ENCODE measurements at regions not wholly inside any gene's neighbourhood (a gene's known extent, or its start where the extent isn't known, plus 50 kb on each side); places are given as distances from the start of the nearest gene placed in this dataset.

- H3K4me3 ChIP-seq (replicated peaks in 1 of 3), result no peak overlapping the region
- intact Hi-C loops (cut with DNase I), result no loop called here
- no peak for DNase-seq
- no peaks in the 10 kb centered on the region for H3K36me3 ChIP-seq
- TF ChIP-seq POLR2A (IDR thresholded peaks at IDR 0.05), result no peak
- no peak for TF ChIP-seq CTCF (IDR thresholded peaks at IDR 0.05)
- H3K27me3 ChIP-seq, result no peaks in the 10 kb centered on the region
- H3K9me3 ChIP-seq, result no peaks in the 10 kb centered on the region
- H3K4me1 ChIP-seq, result no peaks in the 10 kb centered on the region
- no peak overlapping the region for H3K27ac ChIP-seq
- 89 to 93% methylated on average over 8 of the region's 8 CpGs for WGBS, 2 donors
Observed at GRCh38 chr5:5804478-5805233, 382.2 kb downstream of the ICE1 start.

GRCh38 chr5:5800801-5801761 lies 378.6 kb downstream of the ICE1 start:
- no peak for TF ChIP-seq POLR2A (IDR thresholded peaks at IDR 0.05)
- TF ChIP-seq CTCF (IDR thresholded peaks at IDR 0.05), result no peak
- intact Hi-C loops (cut with DNase I), result no loop called here
- Histone ChIP-seq H3K4me3 (replicated peaks in 1 of 3) (no peak overlapping the region), H3K27ac (no peak overlapping the region), H3K4me1 (no peaks in the 10 kb centered on the region), H3K36me3 (no peaks in the 10 kb centered on the region), H3K9me3 (no peaks in the 10 kb centered on the region), H3K27me3 (no peaks in the 10 kb centered on the region)
- DNase-seq, result no peak
- WGBS, 2 donors, result 85 to 95% methylated on average over 11 of the region's 11 CpGs

- Histone ChIP-seq H3K27ac (no peak overlapping the region), H3K4me3 (replicated peaks in 1 of 3) (no peak overlapping the region), H3K27me3 (no peaks in the 10 kb centered on the region), H3K36me3 (no peaks in the 10 kb centered on the region), H3K9me3 (no peaks in the 10 kb centered on the region), H3K4me1 (no peaks in the 10 kb centered on the region)
- 91 to 92% methylated on average over 3 of the region's 3 CpGs for whole genome bisulfite sequencing, 2 donors
- no peak for DNase-seq
- intact Hi-C loops (cut with DNase I), result no loop called here
- no peak for TF ChIP-seq POLR2A (IDR thresholded peaks at IDR 0.05)
- TF ChIP-seq CTCF (IDR thresholded peaks at IDR 0.05), result no peak
Observed at GRCh38 chr5:5799826-5800225, 377.3 kb downstream of the ICE1 start.

- 92 to 93% methylated on average over 4 of the region's 4 CpGs for WGBS, 2 donors
- no peak for DNase-seq
- TF ChIP-seq CTCF (IDR thresholded peaks at IDR 0.05), result no peak
- TF ChIP-seq POLR2A (IDR thresholded peaks at IDR 0.05), result no peak
Observed at GRCh38 chr5:5799229-5799628, 376.8 kb downstream of the ICE1 start.

GRCh38 chr5:5798462-5798861 lies 376.0 kb downstream of the ICE1 start:
- Histone ChIP-seq H3K4me3 (replicated peaks in 1 of 3) (no peak overlapping the region), H3K27ac (no peak overlapping the region), H3K4me1 (no peaks in the 10 kb centered on the region), H3K9me3 (no peaks in the 10 kb centered on the region), H3K36me3 (no peaks in the 10 kb centered on the region), H3K27me3 (no peaks in the 10 kb centered on the region)
- DNase-seq, result no peak
- no peak for TF ChIP-seq CTCF (IDR thresholded peaks at IDR 0.05)
- TF ChIP-seq POLR2A (IDR thresholded peaks at IDR 0.05), result no peak
- WGBS, 2 donors, result 60 to 75% methylated on average over 4 of the region's 4 CpGs
- intact Hi-C loops (cut with DNase I), result no loop called here

More at GRCh38 chr5:5799229-5799628, 376.8 kb downstream of the ICE1 start:
- H3K36me3 ChIP-seq, result no peaks in the 10 kb centered on the region
- H3K4me1 ChIP-seq, result no peaks in the 10 kb centered on the region
- no peaks in the 10 kb centered on the region for H3K27me3 ChIP-seq
- H3K4me3 ChIP-seq (replicated peaks in 1 of 3), result no peak overlapping the region
- intact Hi-C loops (cut with DNase I), result no loop called here
- no peak overlapping the region for H3K27ac ChIP-seq
- no peaks in the 10 kb centered on the region for H3K9me3 ChIP-seq

All from thyroid gland (tissue), 4 donors.